ENCODE measurements at regions not wholly inside any gene's neighbourhood (a gene's known extent, or its start where the extent isn't known, plus 50 kb on each side); places are given as distances from the start of the nearest gene placed in this dataset.

DNA sequence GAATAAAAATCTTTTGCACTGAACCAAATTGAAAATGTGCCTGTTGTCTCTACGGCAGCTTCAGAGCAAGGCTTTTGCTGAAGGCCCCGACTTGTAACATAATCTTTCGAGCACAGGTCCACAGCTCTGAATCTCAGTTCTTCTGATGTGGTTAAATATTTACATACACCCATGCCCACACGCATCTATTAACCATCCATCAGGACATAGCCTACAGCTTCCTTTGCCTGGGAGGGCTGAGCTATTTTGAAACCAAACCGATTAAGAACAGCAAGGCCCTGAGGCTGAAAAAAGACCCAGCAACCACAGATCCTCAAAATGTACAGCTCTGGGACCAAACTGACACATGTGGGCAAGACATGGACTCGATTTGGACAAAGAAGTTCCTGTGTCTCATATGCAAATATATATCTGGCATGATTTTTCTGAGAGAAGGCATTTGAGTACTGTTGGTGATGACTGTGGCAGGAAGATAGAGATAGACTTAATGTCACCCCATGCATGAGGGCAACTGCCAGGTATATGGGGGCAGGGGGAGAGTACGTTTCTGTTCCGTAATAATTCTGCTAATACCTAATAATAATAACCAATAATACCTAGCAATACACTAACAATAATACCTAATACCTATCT, 322.7 kb upstream of the PLET1 start:
- no peak for DNase-seq (ENCODE audit: low read depth, low spot score)

DNA sequence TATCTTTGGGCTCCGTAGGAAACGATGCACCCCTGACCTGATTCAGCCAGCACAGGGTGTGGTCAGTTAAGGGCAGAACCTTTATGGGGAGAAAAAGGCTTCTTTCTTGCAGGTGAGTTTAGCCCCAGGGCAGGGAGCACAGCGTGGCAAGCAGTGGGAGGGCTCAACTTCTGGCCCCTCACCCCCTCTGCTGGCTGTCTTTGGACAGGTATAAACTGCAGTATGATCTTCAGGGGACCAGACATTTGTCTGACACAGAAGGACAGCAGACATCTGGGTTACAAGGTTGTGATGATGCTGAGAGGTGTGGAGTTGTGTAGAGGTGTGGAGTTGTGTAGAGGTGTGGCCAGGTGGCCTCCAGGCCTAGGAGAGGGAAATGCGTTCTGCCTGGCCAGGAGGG, 324.0 kb upstream of the PLET1 start:
- DNase-seq (ENCODE audit: low read depth, low spot score): no peak

DNA sequence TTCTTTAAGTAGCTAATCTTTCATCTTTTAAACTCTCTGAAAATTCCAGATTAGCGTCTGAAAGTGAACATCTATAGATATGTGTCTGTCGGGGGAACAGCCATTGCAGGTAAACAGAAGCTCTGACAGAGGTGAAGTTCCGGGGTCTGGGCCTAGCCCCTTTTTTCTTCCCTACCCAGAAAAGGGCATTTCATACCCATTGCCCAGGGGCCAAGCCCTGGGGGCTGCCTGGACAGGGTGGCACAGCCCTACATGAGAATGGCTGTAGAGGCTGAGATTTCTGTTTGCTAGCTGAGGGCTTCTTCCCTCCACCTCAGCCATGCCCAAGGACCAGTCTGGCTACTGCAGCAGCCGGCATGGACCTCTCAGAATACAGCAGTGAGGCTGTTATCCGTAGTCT, 327.0 kb upstream of the PLET1 start:
- DNase-seq (ENCODE audit: low read depth, low spot score): no peak

DNA sequence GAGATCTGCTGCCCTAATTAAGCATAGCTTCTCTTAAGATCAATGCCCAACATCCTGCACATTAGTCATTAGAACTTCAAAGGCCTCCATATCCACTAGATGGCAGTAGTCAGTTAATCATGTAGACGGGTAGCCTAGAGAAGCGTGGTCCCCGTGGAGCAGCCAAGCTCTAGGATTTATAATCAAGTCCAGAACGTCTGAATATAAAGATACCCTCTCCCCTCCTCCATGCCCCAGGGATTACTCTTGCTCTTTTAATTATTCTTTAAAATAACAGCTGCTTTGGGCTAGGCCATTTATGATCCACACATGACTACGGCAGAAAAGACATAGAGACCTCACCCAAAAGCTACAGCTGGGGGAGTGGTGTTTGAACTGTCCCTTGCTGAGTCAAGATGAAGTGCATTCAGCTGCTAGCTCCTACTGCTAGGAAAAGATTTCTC, 327.6 kb upstream of the PLET1 start:
- peak; percentile 47 for DNase-seq (ENCODE audit: low read depth, low spot score)

DNA sequence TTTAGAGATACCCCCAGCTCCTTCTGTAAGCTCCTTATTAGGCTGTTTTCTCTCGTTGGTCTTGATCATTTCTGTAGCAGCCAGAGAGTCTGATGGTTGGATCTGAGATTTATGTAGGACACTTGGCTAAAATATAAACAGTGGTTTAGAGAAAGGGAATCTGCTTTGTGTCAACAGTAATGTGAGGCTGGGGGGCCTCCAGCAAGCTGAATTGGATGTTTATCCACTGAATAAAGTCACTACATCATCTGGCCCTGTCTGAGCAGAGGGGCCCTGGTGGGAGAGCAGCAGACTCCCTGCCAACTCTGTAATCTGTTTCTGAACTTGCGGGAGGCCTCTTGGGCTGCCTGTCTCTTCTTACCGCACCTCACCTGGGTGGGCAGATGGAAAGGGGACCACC, 328.5 kb upstream of the PLET1 start:
- no peak for DNase-seq (ENCODE audit: low read depth, low spot score)

DNA sequence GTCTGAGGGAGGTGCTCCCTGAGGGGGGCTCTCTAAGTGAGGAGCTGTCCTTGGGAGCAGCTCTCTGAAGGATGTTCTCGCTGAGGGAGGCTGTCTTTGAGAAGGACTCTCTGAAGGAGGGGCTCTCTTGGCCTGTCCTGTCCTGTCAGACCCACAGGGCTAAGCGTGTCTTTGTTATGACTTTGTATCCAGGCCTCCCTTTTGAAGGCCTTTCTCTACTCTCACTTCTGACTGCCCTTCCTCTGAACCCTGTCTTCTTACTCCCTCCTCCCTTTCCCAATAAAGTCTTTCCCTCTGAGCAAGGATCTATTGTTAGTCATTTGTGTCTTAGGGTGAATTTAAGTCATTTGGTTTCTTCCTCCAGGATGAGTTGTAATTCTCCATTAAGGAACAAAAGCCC, 330.1 kb upstream of the PLET1 start:
- no peak for DNase-seq (ENCODE audit: low read depth, low spot score)

DNA sequence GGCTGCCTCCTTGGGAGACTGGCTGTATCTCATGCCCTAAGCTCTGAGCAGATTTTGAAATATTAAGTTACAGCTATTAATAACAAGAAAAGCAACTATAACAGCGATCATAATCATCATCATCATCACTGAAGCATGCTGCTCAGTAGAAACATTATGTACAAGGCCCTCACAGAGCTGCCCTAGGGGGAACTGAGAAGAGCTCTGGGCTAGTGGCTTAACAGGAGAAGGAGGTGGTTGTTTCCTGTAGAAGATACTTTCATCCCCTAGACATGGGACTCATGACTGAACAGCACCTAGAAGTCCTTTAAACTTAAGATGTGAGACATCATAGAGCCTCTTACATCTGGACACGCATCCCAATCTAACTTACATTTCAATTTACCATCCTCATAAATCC, 332.8 kb upstream of the PLET1 start:
- no peak for DNase-seq (ENCODE audit: low read depth, low spot score)

DNA sequence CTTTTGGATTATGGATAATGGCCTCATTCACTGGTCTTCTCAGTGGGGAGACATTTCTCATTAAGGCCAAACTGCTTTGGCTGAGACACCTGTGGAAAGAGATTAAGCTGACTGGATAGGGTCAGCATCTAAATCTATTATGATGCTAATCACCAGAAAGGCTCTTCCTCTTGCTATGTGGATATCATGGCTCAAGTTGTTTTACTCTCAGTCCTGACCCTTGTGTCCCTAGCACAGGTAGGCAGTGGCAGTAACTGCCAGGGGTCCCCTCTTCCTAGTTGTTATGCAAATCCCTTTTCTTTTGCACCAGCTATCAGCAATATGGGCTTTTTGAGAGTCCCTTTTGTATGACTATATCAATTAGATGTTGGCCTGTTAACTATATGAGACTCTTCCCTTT, 335.7 kb upstream of the PLET1 start:
- peak; percentile 17 for DNase-seq (ENCODE audit: low read depth, low spot score)

DNA sequence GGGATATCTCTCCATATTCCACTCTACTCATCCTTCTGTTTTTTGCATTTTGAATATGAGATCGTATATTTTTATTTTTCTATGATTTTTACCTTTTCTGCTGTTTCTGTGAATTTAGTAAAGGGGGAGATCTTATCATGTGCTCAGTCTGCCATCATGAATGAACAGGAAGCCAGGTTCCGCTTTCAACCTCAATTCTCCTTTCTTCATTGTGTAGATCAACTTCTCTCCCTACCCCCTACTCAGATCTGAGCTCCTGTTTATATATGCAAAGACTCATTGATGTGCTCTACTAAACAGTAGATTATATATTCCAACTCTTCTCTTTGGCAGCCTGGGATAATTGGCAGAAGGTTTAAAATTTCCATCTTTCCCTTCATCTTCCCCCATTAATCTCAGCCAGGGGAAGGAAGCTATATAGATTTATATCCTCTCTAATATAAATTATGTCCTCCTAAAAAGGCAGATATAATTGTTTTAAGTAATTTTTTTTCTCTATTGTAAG, 336.7 kb upstream of the PLET1 start:
- DNase-seq (ENCODE audit: low read depth, low spot score): no peak

DNA sequence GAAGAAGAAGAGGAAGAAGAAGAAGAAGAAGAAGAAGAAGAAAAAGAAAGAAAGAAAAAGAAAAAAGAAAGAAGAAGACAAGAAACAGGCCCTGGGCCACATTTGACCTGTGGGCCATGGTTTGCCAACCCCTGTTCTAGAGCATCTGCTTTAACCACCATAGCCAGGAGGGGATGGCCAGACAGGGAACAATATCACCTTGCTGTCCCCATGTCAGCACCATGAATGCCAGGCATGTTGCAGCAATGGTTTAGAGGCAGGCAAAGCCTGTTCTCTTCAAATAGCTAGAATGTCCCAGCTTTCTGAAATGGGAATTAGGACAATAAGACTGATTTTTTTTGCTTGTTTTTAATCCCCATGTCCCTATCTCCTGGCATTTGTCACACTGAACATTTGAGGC, 338.6 kb upstream of the PLET1 start:
- no peak for DNase-seq (ENCODE audit: low read depth, low spot score)

DNA sequence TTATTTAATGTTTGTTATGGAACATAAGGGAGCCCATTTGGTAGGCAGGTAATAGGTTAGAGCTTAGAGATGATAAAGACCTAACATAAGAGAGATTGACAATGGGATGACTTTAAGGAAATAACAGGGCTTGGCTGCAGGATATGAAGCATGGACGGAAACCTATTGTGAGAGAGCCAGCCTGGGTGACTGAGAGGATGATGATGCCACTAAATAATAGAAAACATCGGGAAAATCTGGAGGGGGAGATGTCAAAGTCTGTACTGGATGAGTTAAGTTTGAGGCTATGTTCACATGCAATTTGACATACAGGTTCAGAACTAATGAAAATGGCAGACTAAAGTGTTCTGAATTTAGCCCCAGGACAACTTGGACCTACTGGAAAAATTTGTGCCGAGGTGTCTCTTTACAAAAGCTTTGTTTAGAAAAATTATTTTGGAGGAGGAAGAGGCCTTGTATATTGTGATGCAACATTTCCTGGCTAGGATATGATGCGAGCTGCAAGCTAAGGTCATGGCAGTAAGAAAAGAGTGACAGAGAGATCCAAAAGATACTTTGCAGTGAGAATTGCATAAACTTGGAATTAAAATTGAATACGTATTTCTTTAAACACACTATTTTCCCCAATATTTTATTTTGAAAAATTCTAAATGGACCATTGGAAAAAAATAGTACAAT, 339.3 kb upstream of the PLET1 start:
- DNase-seq (ENCODE audit: low read depth, low spot score): no peak

DNA sequence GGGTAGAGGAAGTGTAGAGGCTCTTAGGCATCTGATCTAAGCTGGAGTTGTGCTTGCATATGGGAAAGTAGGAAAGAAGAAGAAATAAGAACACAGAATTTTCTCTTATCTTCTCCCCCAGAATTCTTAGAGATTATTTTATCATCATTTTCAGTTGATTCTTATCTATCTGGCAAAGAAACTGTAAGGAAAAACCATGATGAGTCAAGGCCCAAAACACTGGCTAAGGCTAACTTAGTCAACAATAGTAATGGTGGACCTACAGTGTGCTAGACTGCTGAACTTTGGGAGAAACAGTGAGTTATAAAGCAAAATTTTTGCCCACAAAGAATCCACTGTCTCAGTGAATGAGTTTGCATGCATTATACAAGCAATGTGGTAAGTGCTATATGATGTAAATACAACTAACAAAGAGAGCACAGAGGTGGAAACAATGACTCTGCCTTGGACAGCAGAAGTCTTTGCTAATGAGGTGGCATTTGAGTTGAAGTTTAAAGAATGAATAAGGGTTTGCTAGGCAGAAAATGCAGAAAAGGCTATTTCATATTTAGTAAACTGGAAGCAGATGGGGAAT, 344.5 kb upstream of the PLET1 start:
- no peak for DNase-seq (ENCODE audit: low read depth, low spot score)

DNA sequence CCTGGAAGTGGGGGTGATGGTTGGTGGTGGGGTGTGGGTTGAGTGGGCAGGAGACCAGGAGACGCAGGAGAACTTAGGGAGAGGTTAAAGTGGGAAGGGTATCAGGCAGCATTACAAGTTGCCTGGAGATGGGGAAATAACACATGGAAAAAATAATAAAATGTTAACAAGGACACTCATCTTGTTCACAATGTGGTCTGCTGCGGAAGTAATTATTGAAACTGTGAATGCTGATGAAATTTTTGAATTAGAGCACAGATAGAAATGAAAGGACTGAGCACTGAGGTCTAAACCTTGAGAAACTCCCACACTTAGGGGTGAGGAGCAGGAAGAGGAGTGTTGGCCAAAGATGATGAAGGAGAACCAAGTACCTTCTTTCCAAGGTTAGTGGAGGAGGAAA, 346.0 kb upstream of the PLET1 start:
- no peak for DNase-seq (ENCODE audit: low read depth, low spot score)

DNA sequence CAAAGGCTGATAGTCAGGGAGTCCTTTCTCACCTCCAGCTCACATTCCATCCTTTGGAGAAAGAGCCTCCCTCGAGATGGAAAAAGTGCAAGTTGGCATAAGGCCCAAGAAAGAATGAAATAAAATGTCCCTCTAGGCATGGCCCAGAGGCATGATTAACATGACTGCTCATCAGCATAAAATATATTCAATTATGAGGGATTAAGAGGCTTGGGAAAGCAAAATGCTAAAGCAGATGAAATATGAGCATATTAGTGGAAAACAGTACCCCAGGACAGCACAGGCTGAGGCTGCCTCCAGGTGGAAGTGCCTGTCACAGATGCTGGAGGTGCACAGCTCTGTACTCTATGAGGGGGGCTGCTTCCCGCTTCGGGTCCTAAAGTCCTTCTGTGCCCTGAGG, 347.8 kb upstream of the PLET1 start:
- no peak for DNase-seq (ENCODE audit: low read depth, low spot score)

DNA sequence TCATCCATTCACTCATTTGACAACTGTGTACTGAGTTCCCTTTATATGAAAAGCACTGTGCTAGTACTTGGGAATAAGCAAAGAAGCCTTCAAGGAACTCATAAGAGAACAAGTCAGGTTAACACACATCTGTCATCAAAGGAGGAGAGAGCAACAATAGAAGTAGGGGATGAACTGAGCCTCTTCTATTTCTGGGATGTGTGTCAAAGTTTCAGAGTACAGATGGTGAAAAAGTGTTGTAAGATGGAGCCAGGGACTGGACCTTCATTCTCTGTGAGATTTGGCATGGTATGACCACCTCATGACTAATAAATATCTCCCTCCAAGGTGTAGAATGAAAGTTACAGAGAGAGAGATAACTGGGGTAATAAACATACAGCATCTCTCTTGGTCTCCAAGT, 349.8 kb upstream of the PLET1 start:
- no peak for DNase-seq (ENCODE audit: low read depth, low spot score)

DNA sequence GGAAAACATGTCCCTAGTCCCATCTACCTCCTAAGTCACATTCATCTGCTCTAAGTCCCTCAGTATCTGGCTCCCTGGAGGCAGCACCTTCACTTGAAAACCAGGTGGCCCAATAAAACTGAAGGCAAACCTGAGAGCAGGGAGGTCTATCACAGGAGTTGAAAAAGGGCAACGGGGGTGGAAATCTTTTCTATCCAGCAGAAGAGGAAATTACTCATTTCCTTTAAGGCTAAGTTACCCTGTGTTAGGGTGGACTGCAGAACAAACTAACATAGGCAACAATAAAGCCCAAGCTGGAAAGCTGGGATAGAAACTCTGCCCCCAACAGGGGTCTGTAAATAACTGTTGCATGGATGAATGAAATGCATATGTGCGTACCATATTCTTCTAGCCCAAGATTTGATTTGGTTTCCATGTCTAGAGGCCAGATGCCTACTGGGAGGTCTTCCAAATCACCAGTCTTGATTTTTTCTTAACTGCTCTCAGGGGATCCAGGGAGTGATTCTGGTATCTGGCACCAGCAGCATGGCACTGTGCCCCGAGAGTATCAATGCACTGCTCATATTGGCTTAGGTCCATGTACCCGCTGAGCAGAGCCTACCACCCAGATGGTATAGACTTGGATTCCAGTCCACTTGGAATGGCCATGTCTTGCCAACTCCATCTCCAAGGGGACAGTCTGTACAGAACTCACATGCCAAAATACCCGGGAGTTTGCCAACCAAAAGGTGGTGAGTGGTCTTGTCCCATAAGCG, 350.0 kb upstream of the NCAM1 start:
- DNase-seq (ENCODE audit: low read depth, low spot score): no peak

DNA sequence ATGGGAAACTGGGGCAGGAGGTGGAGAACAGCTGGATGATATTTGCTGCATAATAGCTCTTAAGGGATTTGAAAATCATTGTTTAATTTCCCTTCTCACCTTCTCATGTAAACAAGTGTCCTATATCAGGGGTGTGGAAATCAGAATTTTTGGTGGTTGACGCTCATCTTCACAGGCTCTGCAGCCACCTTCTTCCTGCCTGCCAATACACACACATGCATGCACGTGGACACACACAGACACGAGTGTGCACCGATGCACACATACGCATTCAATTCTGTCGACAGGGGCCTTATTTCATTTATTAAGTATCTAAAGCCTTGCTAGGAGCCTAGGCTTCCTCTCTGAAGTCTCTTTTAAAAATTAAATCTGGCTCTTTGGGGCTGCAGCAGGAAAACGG, 349.4 kb upstream of the NCAM1 start:
- DNase-seq (ENCODE audit: low read depth, low spot score): no peak

DNA sequence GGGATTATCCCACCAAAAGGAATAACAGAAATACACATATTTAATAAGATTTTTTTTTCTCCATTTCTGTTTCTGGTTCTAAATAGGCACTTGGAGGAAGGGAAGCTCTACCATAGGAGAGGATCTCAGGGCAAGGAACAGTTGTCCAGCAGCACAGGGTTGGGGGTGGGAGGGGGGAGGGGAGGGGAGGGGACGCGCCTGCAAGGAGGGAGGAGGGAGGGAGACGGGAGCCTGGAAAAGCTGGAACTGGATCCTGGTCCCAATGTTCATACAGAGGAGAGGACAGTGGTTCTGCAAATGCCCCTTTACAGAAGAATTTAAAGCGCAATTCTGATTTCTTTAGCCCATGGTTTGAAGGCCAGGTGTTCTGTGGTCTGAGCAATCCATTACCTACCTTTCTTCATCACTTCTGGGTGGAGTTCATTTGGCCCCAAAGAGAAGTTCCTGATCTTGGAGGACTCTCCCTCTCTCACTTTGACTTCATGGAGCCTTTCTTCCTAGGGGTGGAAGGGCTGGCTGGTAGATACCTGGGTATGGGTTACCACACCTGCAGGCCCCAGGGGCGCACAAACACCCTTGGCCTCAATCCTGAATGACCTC, 348.9 kb upstream of the NCAM1 start:
- DNase-seq (ENCODE audit: low read depth, low spot score): peak; percentile 23

DNA sequence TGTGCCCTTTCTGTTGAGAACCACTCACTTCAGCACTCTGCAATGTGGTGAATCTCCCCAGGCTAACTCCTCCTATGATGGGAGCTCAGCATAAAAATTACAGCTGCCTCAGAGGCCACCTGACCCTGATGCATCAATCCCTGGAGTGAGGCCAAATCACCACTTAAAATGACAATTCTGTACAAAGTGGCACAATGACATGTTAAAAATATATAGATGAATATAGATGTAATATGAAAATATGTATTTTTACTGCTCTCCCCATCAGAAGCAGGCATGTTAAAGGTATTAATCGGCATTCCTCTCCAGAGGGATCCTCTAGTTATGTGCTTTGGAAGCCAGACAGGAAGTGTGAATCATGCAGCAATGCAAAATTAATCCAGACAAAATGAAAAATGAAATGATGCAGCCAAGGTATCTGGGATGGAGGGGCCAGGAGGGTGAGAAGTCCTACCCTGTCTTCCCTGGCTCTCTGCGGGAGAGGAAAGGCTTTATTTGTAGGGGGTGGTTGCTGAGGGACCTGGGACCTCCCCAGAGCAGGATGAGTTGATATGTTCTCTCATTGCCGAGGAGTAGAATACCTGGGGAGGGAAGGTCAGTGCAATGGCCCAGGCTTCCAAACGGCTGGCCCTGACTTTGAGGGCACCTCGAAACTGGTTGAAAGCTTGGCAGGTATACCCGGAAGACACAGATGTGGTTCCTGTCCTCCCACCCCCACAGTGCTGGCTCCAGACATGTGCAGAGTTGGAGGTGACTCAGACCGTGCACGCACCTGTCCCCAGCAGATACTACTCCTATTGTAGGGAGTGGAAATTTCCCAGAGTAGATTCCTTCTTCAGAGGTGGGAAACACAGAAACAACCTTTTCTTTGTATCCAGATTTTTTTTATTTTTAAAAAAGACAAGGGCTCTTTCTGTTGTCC, 347.9 kb upstream of the NCAM1 start:
- no peak for DNase-seq (ENCODE audit: low read depth, low spot score)

DNA sequence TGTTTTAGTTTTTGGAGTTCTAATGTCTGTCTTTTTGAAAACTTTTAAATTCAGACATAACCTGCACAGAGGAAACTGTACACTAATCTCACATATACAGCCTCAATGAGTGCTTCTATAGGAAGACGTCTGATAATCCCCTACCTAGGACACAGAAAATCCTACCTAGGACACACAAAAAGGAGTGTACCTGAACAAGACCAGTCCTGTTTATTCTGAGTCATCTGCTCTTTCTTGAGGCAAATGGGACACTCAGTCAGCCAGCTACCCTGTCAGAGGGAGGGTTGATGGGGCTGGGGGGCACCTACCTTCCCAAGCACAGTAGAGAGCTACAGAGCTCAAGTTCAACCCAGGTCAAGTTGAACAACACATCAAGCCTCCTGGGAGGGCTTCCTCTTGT, 346.6 kb upstream of the NCAM1 start:
- no peak for DNase-seq (ENCODE audit: low read depth, low spot score)

DNA sequence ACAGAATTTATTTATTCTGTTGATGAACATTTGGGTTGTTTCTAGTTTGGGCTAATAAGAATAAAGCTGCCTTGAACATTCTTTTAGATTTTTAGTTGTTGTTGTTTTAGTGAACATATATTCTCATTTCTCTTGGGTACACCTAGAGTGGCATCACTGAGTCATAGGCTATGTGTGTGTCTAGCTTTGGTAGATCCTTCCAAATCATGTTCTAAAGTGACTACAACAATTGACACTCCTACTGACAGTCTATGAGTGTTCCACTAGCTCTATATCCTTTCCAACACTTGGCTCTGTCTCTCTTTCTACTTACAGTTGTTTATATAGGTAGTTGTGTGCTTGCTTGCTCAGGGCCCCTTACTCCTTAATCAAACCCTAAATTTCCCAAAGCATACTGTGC, 346.0 kb upstream of the NCAM1 start:
- no peak for DNase-seq (ENCODE audit: low read depth, low spot score)
